CD4-positive, CD25-positive, alpha-beta regulatory T cell (primary cell): ENCODE measurements at regions not wholly inside any gene's neighbourhood (a gene's known extent, or its start where the extent isn't known, plus 50 kb on each side); places are given as distances from the start of the nearest gene placed in this dataset.

Experiments
- ATAC-seq, 2 donors: fragments of 150-1000 bp; cut with Tn5 transposase; one replicate each; pipeline ENCODE4 v1.10.0; 2021; ENCODE audit warnings: low read depth in 2 of 2, moderate number of reproducible peaks in 2 of 2, moderate library complexity in 1 of 2
- DNase-seq, 3 donors: peaks; one replicate each; pipeline versions ENCODE4 v3.0.0 to v3.0.0-alpha.2; 2012 to 2022; ENCODE audit warnings: mixed read lengths in 1 of 3
- H3K27ac ChIP-seq: one replicate; pipeline ENCODE4 v1.7.0; 2013; ENCODE audit warnings: mild to moderate bottlenecking, low read length; ENCODE audit not compliant: insufficient read depth, poor library complexity, severe bottlenecking
- H3K27me3 ChIP-seq: one replicate; pipeline ENCODE4 v1.7.0; 2013; ENCODE audit warnings: low read length; ENCODE audit not compliant: control insufficient read depth, insufficient read depth
- H3K36me3 ChIP-seq: one replicate; pipeline ENCODE4 v1.7.0; 2013; ENCODE audit warnings: mild to moderate bottlenecking, low read length, moderate library complexity; ENCODE audit not compliant: control insufficient read depth, insufficient read depth
- H3K4me1 ChIP-seq: 2 replicates; pipeline ENCODE4 v1.7.0; 2013; ENCODE audit warnings: mild to moderate bottlenecking, low read length; ENCODE audit not compliant: insufficient read depth, control insufficient read depth, poor library complexity, severe bottlenecking
- H3K4me3 ChIP-seq: one replicate; pipeline ENCODE4 v1.7.0; 2013; ENCODE audit warnings: low read depth, mild to moderate bottlenecking, low read length, moderate library complexity
- H3K9me3 ChIP-seq, 2 experiments: 1 replicate in 1 of 2; 2 replicates in 1 of 2; pipeline ENCODE4 v1.7.0; 2013; ENCODE audit warnings: low read length in 2 of 2, mild to moderate bottlenecking in 1 of 2, moderate library complexity in 1 of 2; ENCODE audit not compliant: control insufficient read depth in 2 of 2
- H3K27ac Mint-ChIP-seq, 3 donors: one replicate each; pipeline ENCODE4 v1.8.0; 2020 to 2022; ENCODE audit warnings: mild to moderate bottlenecking in 3 of 3, mixed read lengths in 3 of 3, moderate library complexity in 2 of 3
- H3K27me3 Mint-ChIP-seq: one replicate; pipeline ENCODE4 v1.8.0; 2022; ENCODE audit warnings: mild to moderate bottlenecking, mixed read lengths
- H3K36me3 Mint-ChIP-seq: one replicate; pipeline ENCODE4 v1.8.0; 2020; ENCODE audit warnings: mixed read lengths
- H3K4me1 Mint-ChIP-seq, 4 donors: one replicate each; pipeline ENCODE4 v1.8.0; 2020 to 2022; ENCODE audit warnings: mixed read lengths in 4 of 4, mild to moderate bottlenecking in 1 of 4
- H3K4me3 Mint-ChIP-seq, 4 donors: one replicate each; pipeline ENCODE4 v1.8.0; 2020 to 2022; ENCODE audit warnings: mild to moderate bottlenecking in 4 of 4, mixed read lengths in 4 of 4, moderate library complexity in 3 of 4
- H3K9me3 Mint-ChIP-seq, 7 donors: one replicate each; pipeline ENCODE4 v1.8.0; 2020 to 2022; ENCODE audit warnings: mixed read lengths in 7 of 7, mild to moderate bottlenecking in 3 of 7, moderate library complexity in 2 of 7

GRCh38 chr2:144165599-144166250, 354.2 kb downstream of the ZEB2 start:
- Histone ChIP-seq H3K4me3 (no peak overlapping the region), H3K9me3 (no peaks in the 10 kb centered on the region), H3K4me1 (no peaks in the 10 kb centered on the region), H3K27me3 (no peaks in the 10 kb centered on the region), H3K27ac (no peak overlapping the region), H3K36me3 (no peaks in the 10 kb centered on the region)
- Mint-ChIP-seq H3K4me3 (no peak overlapping the region), H3K27ac (no peak overlapping the region), H3K27me3 (no peaks in the 10 kb centered on the region), H3K4me1 (no peaks in the 10 kb centered on the region), H3K36me3 (no peaks in the 10 kb centered on the region), H3K9me3 (no peaks in the 10 kb centered on the region)
- ATAC-seq = no peak
- no peak for DNase-seq

DNA sequence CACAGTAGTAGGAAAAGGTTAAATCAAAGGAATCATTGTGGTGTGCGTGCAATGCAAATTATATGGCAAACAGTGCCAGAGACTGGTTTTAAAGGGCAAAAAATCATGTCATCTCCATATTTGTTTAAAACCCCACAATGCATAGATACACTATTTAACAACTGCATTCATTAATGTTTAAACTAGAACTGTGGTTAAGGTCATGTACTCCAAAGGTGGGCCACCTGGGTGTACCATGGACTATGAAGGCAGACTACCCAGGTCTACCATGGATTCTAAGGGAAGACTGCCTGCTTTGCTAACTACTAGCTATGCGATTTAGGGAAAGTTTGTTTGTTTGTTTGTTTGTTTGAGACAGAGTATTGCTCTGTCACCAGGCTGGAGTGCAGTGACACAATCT, 356.3 kb downstream of the ZEB2 start:
- DNase-seq (no peak), ATAC-seq (no peak)
- no peaks in the 10 kb centered on the region for H3K4me1 ChIP-seq
- Mint-ChIP-seq H3K27ac (no peak overlapping the region), H3K4me1 (no peaks in the 10 kb centered on the region), H3K9me3 (no peaks in the 10 kb centered on the region), H3K27me3 (no peaks in the 10 kb centered on the region), H3K36me3 (no peaks in the 10 kb centered on the region), H3K4me3 (no peak overlapping the region)
- no peak overlapping the region for H3K4me3 ChIP-seq
- H3K27me3 ChIP-seq = no peaks in the 10 kb centered on the region
- H3K27ac ChIP-seq = no peak overlapping the region
- H3K36me3 ChIP-seq = no peaks in the 10 kb centered on the region
- H3K9me3 ChIP-seq = no peaks in the 10 kb centered on the region

DNA sequence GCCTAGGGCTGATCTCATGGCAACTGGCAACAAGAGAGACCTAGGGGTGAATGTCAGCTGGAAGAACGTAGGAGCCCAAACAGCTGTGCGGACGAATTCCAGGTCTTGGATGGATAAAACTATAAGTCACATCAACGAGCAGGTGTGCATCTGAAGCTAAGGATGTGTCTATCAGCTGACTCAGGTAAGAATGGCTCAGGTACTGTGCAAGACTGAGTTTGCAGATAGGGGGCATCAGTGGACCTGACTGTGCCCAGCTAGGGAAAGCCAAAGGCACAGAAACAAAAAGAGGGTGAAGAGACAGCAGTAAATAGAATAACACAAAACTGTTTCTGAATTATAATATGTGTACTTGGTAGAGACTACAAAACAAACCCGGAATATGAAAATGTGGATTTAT, 357.3 kb downstream of the ZEB2 start:
- no peaks in the 10 kb centered on the region for H3K27me3 Mint-ChIP-seq
- H3K36me3 Mint-ChIP-seq = no peaks in the 10 kb centered on the region
- ATAC-seq = peak in 1 of 2 donors; percentile 52
- H3K27me3 ChIP-seq = no peaks in the 10 kb centered on the region
- no peaks in the 10 kb centered on the region for H3K9me3 Mint-ChIP-seq
- no peaks in the 10 kb centered on the region for H3K36me3 ChIP-seq
- H3K27ac ChIP-seq = no peak overlapping the region
- no peak overlapping the region for H3K4me3 ChIP-seq
- peak in 2 of 3 donors; percentile 26 to 58 for DNase-seq
- no peak overlapping the region for H3K4me3 Mint-ChIP-seq
- no peaks in the 10 kb centered on the region for H3K4me1 Mint-ChIP-seq
- no peaks in the 10 kb centered on the region for H3K4me1 ChIP-seq
- no peak overlapping the region for H3K27ac Mint-ChIP-seq
- H3K9me3 ChIP-seq = no peaks in the 10 kb centered on the region

GRCh38 chr2:144161061-144161460, 358.9 kb downstream of the ZEB2 start:
- no peaks in the 10 kb centered on the region for H3K4me1 ChIP-seq
- Mint-ChIP-seq H3K9me3 (no peaks in the 10 kb centered on the region), H3K27me3 (no peaks in the 10 kb centered on the region), H3K27ac (no peak overlapping the region), H3K4me3 (no peak overlapping the region), H3K36me3 (no peaks in the 10 kb centered on the region), H3K4me1 (no peaks in the 10 kb centered on the region)
- ATAC-seq (no peak), DNase-seq (no peak)
- H3K27ac ChIP-seq = no peak overlapping the region
- no peaks in the 10 kb centered on the region for H3K27me3 ChIP-seq
- H3K36me3 ChIP-seq = no peaks in the 10 kb centered on the region
- H3K9me3 ChIP-seq = no peaks in the 10 kb centered on the region
- no peak overlapping the region for H3K4me3 ChIP-seq

- H3K4me1 Mint-ChIP-seq = no peaks in the 10 kb centered on the region
- Histone ChIP-seq H3K9me3 (no peaks in the 10 kb centered on the region), H3K4me3 (no peak overlapping the region), H3K27me3 (no peaks in the 10 kb centered on the region), H3K4me1 (no peaks in the 10 kb centered on the region), H3K27ac (no peak overlapping the region), H3K36me3 (no peaks in the 10 kb centered on the region)
- no peak overlapping the region for H3K27ac Mint-ChIP-seq
- DNase-seq (no peak), ATAC-seq (no peak)
- no peaks in the 10 kb centered on the region for H3K36me3 Mint-ChIP-seq
- H3K9me3 Mint-ChIP-seq = no peaks in the 10 kb centered on the region
- no peaks in the 10 kb centered on the region for H3K27me3 Mint-ChIP-seq
- H3K4me3 Mint-ChIP-seq = no peak overlapping the region
Measured at GRCh38 chr2:144159240-144159639, 360.7 kb downstream of the ZEB2 start.

GRCh38 chr2:144158096-144158495, 361.8 kb downstream of the ZEB2 start:
- Histone ChIP-seq H3K27ac (no peak overlapping the region), H3K4me1 (no peaks in the 10 kb centered on the region), H3K27me3 (no peaks in the 10 kb centered on the region), H3K9me3 (no peaks in the 10 kb centered on the region), H3K4me3 (no peak overlapping the region), H3K36me3 (no peaks in the 10 kb centered on the region)
- Mint-ChIP-seq H3K4me3 (no peak overlapping the region), H3K36me3 (no peaks in the 10 kb centered on the region), H3K27ac (peak overlapping the region in 1 of 3 donors; percentile 39), H3K27me3 (no peaks in the 10 kb centered on the region), H3K9me3 (no peaks in the 10 kb centered on the region), H3K4me1 (no peaks in the 10 kb centered on the region)
- ATAC-seq (no peak), DNase-seq (no peak)

DNA sequence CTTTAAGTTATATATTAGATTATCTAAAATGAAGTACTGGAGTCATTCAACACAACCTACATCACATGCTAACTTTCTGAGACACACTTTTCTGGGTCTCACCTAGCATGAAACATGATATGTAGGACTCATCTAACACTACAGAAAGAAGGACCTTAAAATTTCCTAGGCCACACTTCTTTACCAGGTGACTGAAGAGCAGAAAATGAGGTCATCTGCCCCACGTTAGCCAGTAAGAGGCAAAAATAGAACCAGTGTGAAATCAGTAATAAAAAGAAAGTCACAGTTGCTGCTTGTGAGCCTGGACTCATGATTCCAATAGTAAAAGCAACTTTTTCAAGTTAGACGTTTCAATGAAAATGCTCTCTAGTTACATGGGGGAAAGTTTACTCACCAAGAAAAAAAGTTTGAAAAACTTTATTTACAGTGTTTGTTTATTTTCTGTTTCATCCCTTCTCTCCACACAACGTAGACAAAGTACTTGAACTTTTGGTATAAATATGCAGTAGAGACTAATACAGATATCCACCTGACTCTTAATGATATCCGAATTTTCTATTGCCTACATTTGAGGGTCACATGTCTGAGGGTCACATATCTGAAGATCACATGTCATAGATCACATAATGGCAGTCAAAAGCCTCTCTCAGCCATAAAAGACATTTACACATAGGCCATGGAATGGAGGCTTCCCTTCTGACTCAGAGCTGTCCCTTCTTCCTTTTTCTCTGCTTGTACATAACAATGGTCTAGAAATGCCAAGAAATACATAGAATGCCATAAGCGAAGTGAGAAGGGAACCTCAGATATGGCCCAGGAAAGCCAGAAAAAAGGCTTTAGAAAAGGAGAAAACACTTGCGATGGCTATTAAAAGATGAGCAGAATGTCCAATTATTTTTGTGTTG, 362.9 kb downstream of the ZEB2 start:
- Mint-ChIP-seq H3K4me1 (no peaks in the 10 kb centered on the region), H3K9me3 (no peaks in the 10 kb centered on the region), H3K27ac (no peak overlapping the region), H3K27me3 (no peaks in the 10 kb centered on the region), H3K36me3 (no peaks in the 10 kb centered on the region), H3K4me3 (no peak overlapping the region)
- H3K4me1 ChIP-seq = no peaks in the 10 kb centered on the region
- H3K27ac ChIP-seq = no peak overlapping the region
- DNase-seq (no peak), ATAC-seq (no peak)
- H3K4me3 ChIP-seq = no peak overlapping the region
- H3K9me3 ChIP-seq = no peaks in the 10 kb centered on the region
- H3K36me3 ChIP-seq = no peaks in the 10 kb centered on the region
- H3K27me3 ChIP-seq = no peaks in the 10 kb centered on the region

DNA sequence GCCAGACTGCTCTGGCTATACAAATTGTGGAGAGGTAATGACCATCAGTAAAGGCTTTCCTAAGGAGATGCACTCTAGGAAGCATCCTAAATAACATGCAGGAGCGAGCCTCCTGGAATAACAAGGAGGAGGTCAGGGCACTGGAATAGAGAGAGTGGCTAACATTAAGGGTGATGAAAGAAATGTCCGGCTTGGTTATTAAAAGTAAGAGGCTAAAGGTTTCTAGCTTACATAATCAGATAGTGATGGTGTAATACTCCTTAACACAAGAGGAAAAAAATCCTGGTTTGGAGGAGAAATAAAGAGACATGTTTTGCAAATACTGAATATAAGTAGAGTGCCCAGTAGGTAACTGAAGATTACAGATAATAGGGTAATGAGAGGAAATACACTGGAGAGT, 365.7 kb downstream of the ZEB2 start:
- H3K4me3 ChIP-seq = no peak overlapping the region
- no peaks in the 10 kb centered on the region for H3K9me3 ChIP-seq
- no peak for ATAC-seq
- Mint-ChIP-seq H3K4me3 (no peak overlapping the region), H3K4me1 (no peaks in the 10 kb centered on the region), H3K9me3 (no peaks in the 10 kb centered on the region), H3K27ac (no peak overlapping the region), H3K27me3 (no peaks in the 10 kb centered on the region), H3K36me3 (no peaks in the 10 kb centered on the region)
- DNase-seq = no peak
- H3K36me3 ChIP-seq = no peaks in the 10 kb centered on the region
- H3K27ac ChIP-seq = no peak overlapping the region
- no peaks in the 10 kb centered on the region for H3K4me1 ChIP-seq
- no peaks in the 10 kb centered on the region for H3K27me3 ChIP-seq
